ENCODE measurements at regions not wholly inside any gene's neighbourhood (a gene's known extent, or its start where the extent isn't known, plus 50 kb on each side); places are given as distances from the start of the nearest gene placed in this dataset.

- TF ChIP-seq CTCF (optimal IDR thresholded peaks at IDR 0.05 in 1 of 3, IDR thresholded peaks at IDR 0.05 in 1 of 3, conservative IDR thresholded peaks at IDR 0.05 in 1 of 3; ENCODE audit: extremely low read depth in 1 of 3, insufficient read depth in 2 of 3, low read length in 3 of 3) (no peak), EZH2 (IDR thresholded peaks at IDR 0.05; ENCODE audit: low read length) (no peak)
Observed at GRCh38 chr12:59871779-59872178, 275.9 kb downstream of the SLC16A7 start.
